Parathyroid adenoma (tissue), 2 donors: ENCODE measurements at regions not wholly inside any gene's neighbourhood (a gene's known extent, or its start where the extent isn't known, plus 50 kb on each side); places are given as distances from the start of the nearest gene placed in this dataset.
"Not testable (repeated sequence)": the region's sequence is repeated elsewhere in the genome, so short reads cannot be mapped to it uniquely, and the experiment has no call there.

ENCODE experiments used
- H2AFZ ChIP-seq: fragments of 300-600 bp; sonication (generic); one replicate; pipeline ENCODE4 v1.7.0; 2017; ENCODE audit warnings: antibody characterized with exemption, mild to moderate bottlenecking
- H3K27ac ChIP-seq: fragments of 300-600 bp; sonication (generic); one replicate; pipeline ENCODE4 v1.7.0; 2017
- H3K27me3 ChIP-seq: fragments of 300-600 bp; sonication (generic); one replicate; pipeline ENCODE4 v1.7.0; 2017; ENCODE audit warnings: low read length; ENCODE audit not compliant: control insufficient read depth, insufficient read depth
- H3K36me3 ChIP-seq: fragments of 300-600 bp; sonication (generic); one replicate; pipeline ENCODE4 v1.7.0; 2017; ENCODE audit warnings: low read length; ENCODE audit not compliant: control insufficient read depth, insufficient read depth
- H3K4me1 ChIP-seq: fragments of 300-600 bp; sonication (generic); one replicate; pipeline ENCODE4 v1.7.0; 2017; ENCODE audit warnings: control low read depth
- H3K4me2 ChIP-seq: fragments of 300-600 bp; sonication (generic); one replicate; pipeline ENCODE4 v1.7.0; 2017; ENCODE audit warnings: low read length
- H3K4me3 ChIP-seq: fragments of 300-600 bp; sonication (generic); one replicate; pipeline ENCODE4 v1.7.0; 2017; ENCODE audit warnings: low read depth, low read length
- H3K79me2 ChIP-seq: fragments of 300-600 bp; sonication (generic); one replicate; pipeline ENCODE4 v1.7.0; 2017; ENCODE audit warnings: control low read depth
- H3K9ac ChIP-seq: fragments of 300-600 bp; sonication (generic); one replicate; pipeline ENCODE4 v1.7.0; 2017; ENCODE audit warnings: mild to moderate bottlenecking
- H3K9me3 ChIP-seq: fragments of 300-600 bp; sonication (generic); one replicate; pipeline ENCODE4 v1.7.0; 2017; ENCODE audit warnings: low read length; ENCODE audit not compliant: control insufficient read depth
- TF ChIP-seq, protein P1 (sequence below): fragments of 300-600 bp; sonication (generic); IDR thresholded peaks from one replicate; pipeline ENCODE4 v1.7.0; 2017; ENCODE audit warnings: antibody characterized with exemption, mild to moderate bottlenecking
- donor health status: primary hyperparathyroidism.

DNA sequence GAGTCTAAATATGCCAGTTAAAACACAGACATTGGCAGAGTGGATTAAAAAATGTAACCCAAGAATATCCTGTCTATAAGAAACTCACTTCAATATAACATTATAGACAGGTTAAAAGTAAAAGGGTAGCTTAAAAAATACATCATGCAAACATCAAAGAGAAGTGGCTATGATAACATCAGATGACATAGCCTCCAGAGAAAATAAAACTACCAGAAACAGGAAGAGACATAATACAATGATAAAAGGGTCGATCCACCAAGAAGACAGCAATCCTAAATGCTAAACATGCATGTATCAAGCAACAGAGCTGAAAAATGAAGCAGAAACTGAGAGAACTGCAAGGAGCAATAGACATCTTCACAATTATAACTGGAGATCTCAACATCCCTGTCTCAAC lies 190.2 kb upstream of the NR5A2 start:
- Histone ChIP-seq H3K9ac (no peak overlapping the region), H3K79me2 (no peaks in the 10 kb centered on the region), H3K4me1 (no peaks in the 10 kb centered on the region), H3K27me3 (no peaks in the 10 kb centered on the region), H2AFZ (no peak overlapping the region), H3K4me2 (no peak overlapping the region), H3K27ac (no peak overlapping the region), H3K4me3 (no peak overlapping the region), H3K9me3 (no peaks in the 10 kb centered on the region), H3K36me3 (no peaks in the 10 kb centered on the region)
- TF ChIP-seq, protein P1, sequence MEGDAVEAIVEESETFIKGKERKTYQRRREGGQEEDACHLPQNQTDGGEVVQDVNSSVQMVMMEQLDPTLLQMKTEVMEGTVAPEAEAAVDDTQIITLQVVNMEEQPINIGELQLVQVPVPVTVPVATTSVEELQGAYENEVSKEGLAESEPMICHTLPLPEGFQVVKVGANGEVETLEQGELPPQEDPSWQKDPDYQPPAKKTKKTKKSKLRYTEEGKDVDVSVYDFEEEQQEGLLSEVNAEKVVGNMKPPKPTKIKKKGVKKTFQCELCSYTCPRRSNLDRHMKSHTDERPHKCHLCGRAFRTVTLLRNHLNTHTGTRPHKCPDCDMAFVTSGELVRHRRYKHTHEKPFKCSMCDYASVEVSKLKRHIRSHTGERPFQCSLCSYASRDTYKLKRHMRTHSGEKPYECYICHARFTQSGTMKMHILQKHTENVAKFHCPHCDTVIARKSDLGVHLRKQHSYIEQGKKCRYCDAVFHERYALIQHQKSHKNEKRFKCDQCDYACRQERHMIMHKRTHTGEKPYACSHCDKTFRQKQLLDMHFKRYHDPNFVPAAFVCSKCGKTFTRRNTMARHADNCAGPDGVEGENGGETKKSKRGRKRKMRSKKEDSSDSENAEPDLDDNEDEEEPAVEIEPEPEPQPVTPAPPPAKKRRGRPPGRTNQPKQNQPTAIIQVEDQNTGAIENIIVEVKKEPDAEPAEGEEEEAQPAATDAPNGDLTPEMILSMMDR, result no peak

DNA sequence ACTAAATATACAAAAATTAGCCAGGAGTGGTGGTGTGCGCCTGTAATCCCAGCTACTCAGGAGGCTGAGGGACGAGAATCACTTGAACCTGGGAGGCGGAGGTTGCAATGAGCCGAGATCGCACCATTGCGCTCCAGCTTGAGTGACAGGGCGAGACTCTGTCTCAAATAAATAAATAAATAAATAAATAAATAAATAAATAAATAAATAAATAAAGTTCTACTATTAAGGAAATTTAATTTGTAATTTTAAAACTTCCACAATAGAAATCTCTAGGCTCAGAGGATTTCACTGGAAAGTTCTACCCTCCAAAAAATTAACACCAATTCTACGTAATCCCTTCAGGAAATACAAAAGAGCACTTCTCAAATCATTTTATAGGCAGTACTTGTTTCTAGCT lies 187.9 kb upstream of the NR5A2 start:
- not testable (repeated sequence) for H3K4me2 ChIP-seq, H2AFZ ChIP-seq, H3K27me3 ChIP-seq, H3K27ac ChIP-seq, H3K79me2 ChIP-seq, H3K9ac ChIP-seq, H3K4me3 ChIP-seq, H3K4me1 ChIP-seq, H3K9me3 ChIP-seq, H3K36me3 ChIP-seq

DNA sequence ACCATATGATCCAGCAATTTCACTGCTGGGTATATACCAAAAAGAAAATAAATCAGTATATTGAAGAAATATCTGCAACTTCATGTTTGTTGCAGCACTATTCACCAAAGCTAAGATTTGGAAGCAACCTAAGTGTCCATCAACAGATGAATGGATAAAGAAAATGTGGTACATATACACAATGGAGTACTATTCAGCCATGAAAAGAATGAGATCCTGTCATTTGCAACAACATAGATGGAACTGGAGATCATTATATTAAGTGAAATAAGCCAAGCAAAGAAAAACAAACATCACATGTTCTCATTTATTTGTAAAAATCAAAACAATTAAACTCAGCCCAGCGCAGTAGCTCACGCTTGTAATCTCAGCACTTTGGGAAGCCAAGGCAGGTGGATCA lies 184.4 kb upstream of the NR5A2 start:
- H3K27me3 ChIP-seq, H2AFZ ChIP-seq, H3K36me3 ChIP-seq, H3K9me3 ChIP-seq, H3K4me2 ChIP-seq, H3K79me2 ChIP-seq, H3K9ac ChIP-seq, H3K27ac ChIP-seq, H3K4me3 ChIP-seq, H3K4me1 ChIP-seq: not testable (repeated sequence)

DNA sequence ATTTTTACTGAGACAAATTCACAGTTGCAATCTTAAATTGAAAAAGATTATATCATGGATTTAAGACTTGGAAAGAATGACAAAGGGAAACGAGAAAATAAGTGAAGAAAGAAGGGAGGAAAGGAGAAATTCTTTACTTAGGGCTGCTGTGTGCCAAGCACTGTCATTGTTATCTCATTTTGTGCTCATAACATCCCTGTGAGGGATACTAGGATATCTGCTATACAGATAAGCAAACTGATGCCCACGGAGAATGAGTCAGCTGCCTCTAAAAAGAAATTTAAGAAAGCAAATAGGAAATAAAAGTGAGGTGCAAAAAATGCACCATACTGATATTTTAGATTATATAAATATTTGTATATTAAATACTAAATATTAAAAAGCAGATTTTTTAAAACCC lies 183.6 kb upstream of the NR5A2 start:
- Histone ChIP-seq H2AFZ (no peak overlapping the region), H3K79me2 (no peaks in the 10 kb centered on the region), H3K9ac (no peak overlapping the region), H3K4me3 (no peak overlapping the region), H3K27ac (no peak overlapping the region), H3K4me2 (no peak overlapping the region), H3K36me3 (no peaks in the 10 kb centered on the region), H3K4me1 (no peaks in the 10 kb centered on the region), H3K27me3 (no peaks in the 10 kb centered on the region), H3K9me3 (no peaks in the 10 kb centered on the region)
- TF ChIP-seq, protein P1, result no peak

DNA sequence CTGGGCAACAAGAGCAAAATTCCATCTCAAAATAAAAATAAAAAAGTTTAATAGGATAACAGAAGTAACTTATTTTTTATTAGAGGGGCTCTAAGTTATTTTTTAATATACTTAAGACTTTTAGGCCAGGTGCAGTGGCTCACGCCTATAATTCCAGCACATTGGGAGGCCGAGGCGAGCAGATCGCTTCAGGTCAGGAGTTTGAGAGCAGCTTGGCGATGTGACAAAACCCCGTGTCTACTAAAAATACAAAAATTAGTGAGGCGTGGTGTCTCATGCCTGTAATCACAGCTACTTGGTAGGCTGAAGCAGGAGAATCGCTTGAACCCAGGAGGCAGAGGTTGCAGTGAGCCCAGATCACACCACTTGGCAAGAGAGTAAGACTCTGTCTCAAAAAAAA lies 180.5 kb upstream of the NR5A2 start:
- Histone ChIP-seq H3K4me2 (no peak overlapping the region), H3K27me3 (no peaks in the 10 kb centered on the region), H3K27ac (no peak overlapping the region), H3K4me1 (no peaks in the 10 kb centered on the region), H3K4me3 (no peak overlapping the region), H3K79me2 (no peaks in the 10 kb centered on the region), H3K36me3 (no peaks in the 10 kb centered on the region), H2AFZ (no peak overlapping the region), H3K9ac (no peak overlapping the region), H3K9me3 (no peaks in the 10 kb centered on the region)
- TF ChIP-seq, protein P1, result no peak

DNA sequence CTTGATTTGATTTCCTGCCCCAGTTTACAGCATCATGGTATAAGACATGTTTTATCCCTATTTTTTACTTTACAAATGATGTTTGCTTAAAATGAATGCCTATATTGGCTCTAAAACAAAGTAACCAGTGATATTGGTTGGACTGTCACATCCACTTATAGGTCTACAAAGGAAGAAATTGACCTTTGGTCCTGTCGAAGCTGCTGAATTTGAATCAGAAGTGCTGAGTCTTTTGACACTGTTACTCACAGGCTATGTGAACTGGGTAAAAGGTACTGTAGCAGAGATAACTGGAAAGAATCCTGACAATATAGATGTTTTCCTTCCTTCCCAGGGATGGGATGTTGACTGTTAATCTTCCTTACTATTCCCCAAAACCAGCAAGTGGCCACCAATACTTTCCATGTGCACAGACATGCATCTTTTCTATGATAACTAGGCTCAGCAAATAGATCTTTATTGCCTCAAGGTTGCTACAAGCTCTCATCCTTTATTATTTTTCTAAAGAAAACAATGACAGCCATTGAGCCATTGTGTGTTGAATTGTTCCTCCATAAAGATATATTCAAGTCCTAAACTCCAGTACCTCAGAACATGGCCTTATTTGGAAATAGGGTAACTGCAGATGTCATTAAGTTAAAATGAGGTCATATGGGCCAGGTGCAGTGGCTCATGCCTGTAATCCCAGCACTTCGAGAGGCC lies 175.9 kb upstream of the NR5A2 start:
- H3K36me3 ChIP-seq, result no peaks in the 10 kb centered on the region
- TF ChIP-seq, protein P1, result no peak
- H3K27ac ChIP-seq, result no peak overlapping the region

More for the DNA sequence above, 175.9 kb upstream of the NR5A2 start:
- Histone ChIP-seq H3K4me2 (no peak overlapping the region), H2AFZ (no peak overlapping the region), H3K4me1 (no peaks in the 10 kb centered on the region), H3K4me3 (no peak overlapping the region), H3K9ac (no peak overlapping the region), H3K27me3 (no peaks in the 10 kb centered on the region), H3K79me2 (no peaks in the 10 kb centered on the region), H3K9me3 (no peaks in the 10 kb centered on the region)
